OCI-LY1 (cell line): ENCODE measurements at regions not wholly inside any gene's neighbourhood (a gene's known extent, or its start where the extent isn't known, plus 50 kb on each side); places are given as distances from the start of the nearest gene placed in this dataset.

Source experiments
- EZH2 ChIP-seq: fragments of 200-600 bp; sonication (generic), shearing (Covaris generic); IDR thresholded peaks from 2 replicates; pipeline ENCODE4 v1.8.0; 2017; ENCODE audit warnings: borderline replicate concordance, mixed run types, mild to moderate bottlenecking, antibody characterized with exemption, low read length, moderate library complexity, mixed read lengths
- TF ChIP-seq, protein P1 (sequence below): fragments of 200-600 bp; sonication (generic), shearing (Covaris generic); IDR thresholded peaks from 2 replicates; pipeline ENCODE4 v1.5.1; 2017; ENCODE audit warnings: mild to moderate bottlenecking, antibody characterized with exemption, low read length, moderate library complexity, mixed read lengths

- TF ChIP-seq, protein P1, sequence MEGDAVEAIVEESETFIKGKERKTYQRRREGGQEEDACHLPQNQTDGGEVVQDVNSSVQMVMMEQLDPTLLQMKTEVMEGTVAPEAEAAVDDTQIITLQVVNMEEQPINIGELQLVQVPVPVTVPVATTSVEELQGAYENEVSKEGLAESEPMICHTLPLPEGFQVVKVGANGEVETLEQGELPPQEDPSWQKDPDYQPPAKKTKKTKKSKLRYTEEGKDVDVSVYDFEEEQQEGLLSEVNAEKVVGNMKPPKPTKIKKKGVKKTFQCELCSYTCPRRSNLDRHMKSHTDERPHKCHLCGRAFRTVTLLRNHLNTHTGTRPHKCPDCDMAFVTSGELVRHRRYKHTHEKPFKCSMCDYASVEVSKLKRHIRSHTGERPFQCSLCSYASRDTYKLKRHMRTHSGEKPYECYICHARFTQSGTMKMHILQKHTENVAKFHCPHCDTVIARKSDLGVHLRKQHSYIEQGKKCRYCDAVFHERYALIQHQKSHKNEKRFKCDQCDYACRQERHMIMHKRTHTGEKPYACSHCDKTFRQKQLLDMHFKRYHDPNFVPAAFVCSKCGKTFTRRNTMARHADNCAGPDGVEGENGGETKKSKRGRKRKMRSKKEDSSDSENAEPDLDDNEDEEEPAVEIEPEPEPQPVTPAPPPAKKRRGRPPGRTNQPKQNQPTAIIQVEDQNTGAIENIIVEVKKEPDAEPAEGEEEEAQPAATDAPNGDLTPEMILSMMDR = no peak
- TF ChIP-seq EZH2 = no peak
Observed at GRCh38 chr20:55229451-55229850, 754.1 kb downstream of the DOK5 start.
